Breast epithelium (tissue), 4 donors: ENCODE measurements at regions not wholly inside any gene's neighbourhood (a gene's known extent, or its start where the extent isn't known, plus 50 kb on each side); places are given as distances from the start of the nearest gene placed in this dataset.

Experiments used
- DNase-seq, 2 donors: peaks; one replicate each; pipeline ENCODE4 v3.0.0-alpha.2; 2019; ENCODE audit warnings: low spot score in 2 of 2
- H3K27ac ChIP-seq, 2 donors: fragments of 200-600 bp; sonication (generic) in 1 of 2; one replicate each; pipeline ENCODE4 v1.5.1; 2016 to 2019; ENCODE audit warnings: mild to moderate bottlenecking in 1 of 2
- H3K27me3 ChIP-seq, 2 donors: fragments of 200-600 bp; sonication (generic) in 1 of 2; one replicate each; pipeline versions ENCODE4 v1.5.1 to v1.6.0; 2017 to 2019; ENCODE audit warnings: control low read depth in 1 of 2, mild to moderate bottlenecking in 1 of 2
- H3K36me3 ChIP-seq: fragments of 200-600 bp; one replicate; pipeline ENCODE4 v1.5.1; 2019
- H3K4me1 ChIP-seq, 2 donors: fragments of 200-600 bp; sonication (generic); one replicate each; pipeline ENCODE4 v1.5.1; 2016 to 2019; ENCODE audit warnings: control low read depth in 1 of 2
- H3K4me3 ChIP-seq, 3 donors: fragments of 200-600 bp; sonication (generic); 1 replicate in 2 of 3; 2 replicates in 1 of 3; pipeline ENCODE4 v1.5.1; 2016 to 2019; ENCODE audit warnings: mild to moderate bottlenecking in 3 of 3, moderate library complexity in 2 of 3
- H3K9me3 ChIP-seq, 2 donors: fragments of 200-600 bp; sonication (generic) in 1 of 2; one replicate each; pipeline ENCODE4 v1.5.1; 2016 to 2019; ENCODE audit warnings: control low read depth in 1 of 2
- POLR2A ChIP-seq: fragments of 450-650 bp; IDR thresholded peaks from one replicate; pipeline ENCODE4 v1.6.1; 2016; ENCODE audit warnings: antibody characterized with exemption, mild to moderate bottlenecking, moderate library complexity
- POLR2AphosphoS5 ChIP-seq, 3 donors: sonication (generic); formaldehyde crosslinking; IDR thresholded peaks; one replicate each; pipeline ENCODE4 v1.6.1; 2017; ENCODE audit warnings: antibody characterized with exemption in 3 of 3
- intact Hi-C: fragments of 100-400 bp; cut with DNase I; formaldehyde crosslinking; loops from one replicate; pipeline ENCODE4 v1.15.1; 2023; ENCODE audit warnings: low total_unique reads
- TF ChIP-seq, protein P1 (sequence below), 3 donors: fragments of 450-650 bp; IDR thresholded peaks; one replicate each; pipeline ENCODE4 v1.5.1; 2016 to 2017; ENCODE audit warnings: antibody characterized with exemption in 3 of 3, mild to moderate bottlenecking in 3 of 3, moderate library complexity in 3 of 3

DNA sequence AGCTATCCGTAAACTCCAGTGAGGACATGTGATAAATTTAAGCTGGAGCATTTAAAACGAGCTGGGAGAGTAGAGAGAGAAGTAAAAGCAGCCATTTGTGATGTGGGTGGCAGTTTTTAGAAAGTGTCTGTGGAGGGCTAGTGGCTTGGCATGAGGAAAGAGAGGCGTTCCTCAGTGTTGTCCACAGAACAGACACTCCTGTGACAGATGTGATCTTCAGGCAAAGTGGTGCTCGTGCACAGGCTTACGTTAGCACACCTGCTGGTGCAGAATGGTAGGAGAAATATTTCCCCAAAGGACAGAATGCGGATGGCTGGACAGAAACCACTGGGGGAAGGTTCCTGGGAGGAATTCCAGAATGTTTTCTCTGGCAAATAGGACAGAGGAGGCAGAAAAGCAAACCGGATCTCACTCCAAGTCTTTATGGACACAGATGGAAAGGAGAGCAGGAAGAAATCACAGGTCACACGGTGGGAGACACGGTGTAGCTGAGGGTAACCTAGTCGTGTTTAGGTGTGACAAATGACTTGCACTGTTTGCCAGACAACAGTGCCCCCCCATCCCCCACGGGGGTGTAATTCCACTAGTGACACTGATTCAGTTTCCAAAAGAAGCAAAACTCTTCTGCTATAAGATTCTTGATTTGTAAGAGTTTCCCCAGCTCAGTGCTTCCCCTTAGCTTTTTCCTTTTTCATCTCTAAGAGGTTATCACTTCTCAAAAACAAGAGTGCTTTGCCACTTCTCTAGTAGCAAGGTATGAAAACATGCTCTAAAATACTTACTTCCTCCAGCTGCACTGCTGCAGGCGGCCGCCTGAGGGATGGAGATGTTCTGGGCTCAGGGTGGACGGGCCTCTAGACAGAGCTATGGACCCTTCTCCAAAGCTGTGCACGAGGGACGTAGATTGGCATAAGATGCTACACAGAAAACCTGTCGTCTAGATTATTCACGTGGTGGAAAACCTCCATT is 293.2 kb downstream of the QKI start:
- Histone ChIP-seq H3K4me3 (peak overlapping the region in 1 of 3 donors; percentile 16), H3K27ac (peak overlapping the region in 1 of 2 donors; percentile 77), H3K36me3 (no peaks in the 10 kb centered on the region), H3K27me3 (no peaks in the 10 kb centered on the region), H3K9me3 (no peaks in the 10 kb centered on the region), H3K4me1 (no peaks in the 10 kb centered on the region)
- no peak for DNase-seq
- TF ChIP-seq POLR2A, result no peak
- TF ChIP-seq, protein P1, sequence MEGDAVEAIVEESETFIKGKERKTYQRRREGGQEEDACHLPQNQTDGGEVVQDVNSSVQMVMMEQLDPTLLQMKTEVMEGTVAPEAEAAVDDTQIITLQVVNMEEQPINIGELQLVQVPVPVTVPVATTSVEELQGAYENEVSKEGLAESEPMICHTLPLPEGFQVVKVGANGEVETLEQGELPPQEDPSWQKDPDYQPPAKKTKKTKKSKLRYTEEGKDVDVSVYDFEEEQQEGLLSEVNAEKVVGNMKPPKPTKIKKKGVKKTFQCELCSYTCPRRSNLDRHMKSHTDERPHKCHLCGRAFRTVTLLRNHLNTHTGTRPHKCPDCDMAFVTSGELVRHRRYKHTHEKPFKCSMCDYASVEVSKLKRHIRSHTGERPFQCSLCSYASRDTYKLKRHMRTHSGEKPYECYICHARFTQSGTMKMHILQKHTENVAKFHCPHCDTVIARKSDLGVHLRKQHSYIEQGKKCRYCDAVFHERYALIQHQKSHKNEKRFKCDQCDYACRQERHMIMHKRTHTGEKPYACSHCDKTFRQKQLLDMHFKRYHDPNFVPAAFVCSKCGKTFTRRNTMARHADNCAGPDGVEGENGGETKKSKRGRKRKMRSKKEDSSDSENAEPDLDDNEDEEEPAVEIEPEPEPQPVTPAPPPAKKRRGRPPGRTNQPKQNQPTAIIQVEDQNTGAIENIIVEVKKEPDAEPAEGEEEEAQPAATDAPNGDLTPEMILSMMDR (IDR thresholded peaks at IDR 0.05), result peak in 2 of 3 donors; percentile 15 to 27
- no peak for TF ChIP-seq POLR2AphosphoS5 (IDR thresholded peaks at IDR 0.05)
- intact Hi-C loops, result no loop called here

DNA sequence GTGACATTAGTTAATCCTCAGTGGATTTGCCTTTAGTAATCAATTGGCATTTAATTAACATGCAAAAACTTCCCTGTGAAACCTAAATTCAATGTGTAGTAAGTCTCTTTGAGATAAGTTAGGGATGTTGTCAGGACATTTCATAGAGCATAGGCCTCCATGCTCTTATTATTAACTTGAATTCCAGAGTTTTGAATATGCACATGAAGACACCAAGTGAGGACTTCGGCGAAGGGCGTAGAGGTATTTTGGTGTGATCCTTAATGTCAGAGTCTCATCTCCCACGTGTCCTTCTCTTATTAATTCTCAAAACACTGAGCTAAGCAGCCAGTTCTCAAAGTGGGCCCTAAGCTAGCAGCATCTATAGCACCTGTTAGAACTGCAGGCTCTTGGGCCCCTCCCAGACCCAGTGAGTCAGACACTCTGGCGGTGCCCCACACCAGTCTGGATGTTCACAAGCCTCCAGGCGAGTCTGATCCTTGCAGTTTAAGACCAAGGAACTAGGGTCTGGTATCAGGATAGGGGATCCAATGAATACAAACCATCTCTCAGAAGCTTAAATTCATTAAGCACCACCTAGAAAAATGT is 292.1 kb downstream of the QKI start:
- H3K27ac ChIP-seq, result no peak overlapping the region
- H3K4me3 ChIP-seq, result no peak overlapping the region
- no peak for TF ChIP-seq POLR2AphosphoS5 (IDR thresholded peaks at IDR 0.05)
- TF ChIP-seq, protein P1 (IDR thresholded peaks at IDR 0.05), result no peak
- TF ChIP-seq POLR2A, result no peak
- no peaks in the 10 kb centered on the region for H3K27me3 ChIP-seq
- no peaks in the 10 kb centered on the region for H3K4me1 ChIP-seq
- intact Hi-C loops, result no loop called here
- no peaks in the 10 kb centered on the region for H3K9me3 ChIP-seq
- H3K36me3 ChIP-seq, result no peaks in the 10 kb centered on the region
- no peak for DNase-seq

DNA sequence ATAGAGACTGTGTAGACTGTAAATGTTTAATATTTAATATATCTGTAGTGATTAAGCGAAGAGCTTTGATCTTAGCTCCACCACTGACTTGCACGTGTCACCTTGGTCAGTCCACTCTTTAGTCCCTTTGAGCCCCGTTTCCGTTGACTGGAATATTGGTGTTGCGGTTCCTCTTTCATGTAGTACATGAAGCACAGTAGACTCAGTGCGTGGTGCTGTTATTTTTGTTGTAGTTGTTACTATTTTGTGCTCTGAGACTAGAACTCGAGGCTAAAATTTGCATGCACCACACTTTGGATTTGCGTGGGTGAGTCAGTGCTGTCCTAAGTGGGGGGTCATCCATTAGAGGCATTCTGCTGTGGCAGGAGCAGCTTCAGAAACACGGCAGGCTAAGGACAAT is 291.4 kb downstream of the QKI start:
- no peaks in the 10 kb centered on the region for H3K36me3 ChIP-seq
- H3K27me3 ChIP-seq, result no peaks in the 10 kb centered on the region
- intact Hi-C loops, result no loop called here
- TF ChIP-seq POLR2AphosphoS5 (IDR thresholded peaks at IDR 0.05) (no peak), POLR2A (no peak)
- TF ChIP-seq, protein P1 (IDR thresholded peaks at IDR 0.05), result no peak
- no peak for DNase-seq
- no peak overlapping the region for H3K27ac ChIP-seq
- H3K4me1 ChIP-seq, result no peaks in the 10 kb centered on the region
- no peak overlapping the region for H3K4me3 ChIP-seq
- H3K9me3 ChIP-seq, result no peaks in the 10 kb centered on the region

DNA sequence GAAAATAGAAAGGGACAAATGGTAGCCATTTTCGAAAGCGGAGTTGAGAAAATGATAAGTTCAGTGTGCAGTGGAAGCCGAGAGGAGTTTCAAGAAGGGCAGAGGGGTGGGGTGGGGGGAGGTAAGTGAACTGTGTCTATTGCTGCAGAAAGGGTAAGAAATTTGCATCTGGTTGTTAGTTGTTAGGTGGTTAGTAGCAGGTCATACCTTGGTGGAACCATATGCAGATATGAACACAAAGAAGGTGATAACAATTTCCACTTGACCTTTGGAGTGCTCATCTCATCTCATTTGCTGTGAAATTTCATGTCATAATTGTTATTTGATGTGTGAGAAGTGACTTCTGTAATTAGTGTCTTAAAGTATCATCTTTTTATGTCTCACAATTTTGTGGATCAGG is 288.2 kb downstream of the QKI start:
- intact Hi-C loops, result loop anchor here (1.0 kb wide), 1 partner anchor 11 kb away; no protein-coding TSS in a partner anchor
- no peaks in the 10 kb centered on the region for H3K4me1 ChIP-seq
- no peaks in the 10 kb centered on the region for H3K9me3 ChIP-seq
- no peak for DNase-seq
- no peak overlapping the region for H3K4me3 ChIP-seq
- no peaks in the 10 kb centered on the region for H3K36me3 ChIP-seq
- no peaks in the 10 kb centered on the region for H3K27me3 ChIP-seq
- no peak for TF ChIP-seq POLR2AphosphoS5 (IDR thresholded peaks at IDR 0.05)
- TF ChIP-seq, protein P1 (IDR thresholded peaks at IDR 0.05), result no peak
- no peak for TF ChIP-seq POLR2A
- no peak overlapping the region for H3K27ac ChIP-seq

DNA sequence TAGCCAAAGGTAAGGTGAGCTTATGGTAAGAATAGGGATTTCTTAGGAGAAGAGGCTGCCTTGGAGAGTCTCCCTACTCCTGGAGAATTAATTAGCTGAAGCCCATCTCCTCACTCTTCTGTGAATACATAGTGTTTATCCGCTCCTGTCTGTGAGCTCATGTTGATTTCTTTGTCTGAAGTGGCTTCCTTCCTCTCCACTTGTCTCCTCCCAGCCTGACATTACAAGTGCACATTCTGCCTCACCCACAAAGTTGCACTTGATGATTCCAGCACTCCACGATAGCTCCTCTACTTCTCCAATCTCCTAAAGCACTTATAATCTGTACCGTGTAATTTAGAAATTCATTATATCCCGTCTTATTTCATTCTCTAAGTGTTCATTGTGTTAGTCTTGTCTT is 287.2 kb downstream of the QKI start:
- no peak for TF ChIP-seq POLR2A
- no peak for TF ChIP-seq POLR2AphosphoS5 (IDR thresholded peaks at IDR 0.05)
- TF ChIP-seq, protein P1 (IDR thresholded peaks at IDR 0.05), result no peak
- Histone ChIP-seq H3K36me3 (no peaks in the 10 kb centered on the region), H3K4me3 (no peak overlapping the region), H3K4me1 (no peaks in the 10 kb centered on the region), H3K27me3 (no peaks in the 10 kb centered on the region), H3K9me3 (no peaks in the 10 kb centered on the region), H3K27ac (no peak overlapping the region)
- DNase-seq, result no peak
- intact Hi-C loops, result no loop called here
